Bone marrow (tissue), 2 donors: ENCODE measurements at regions not wholly inside any gene's neighbourhood (a gene's known extent, or its start where the extent isn't known, plus 50 kb on each side); places are given as distances from the start of the nearest gene placed in this dataset.

Experiments used
- DNase-seq, 2 donors: peaks; one replicate each; lab custom pipeline; 2025; lab: John Stamatoyannopoulos, UW

- no peak for DNase-seq
These were observed 546.9 kb upstream of the RIOK2 start for GRCh38 chr5:97729938-97730337.

- DNase-seq, result no peak
These were observed 552.2 kb upstream of the RIOK2 start for GRCh38 chr5:97735209-97735608.

- DNase-seq, result no peak
These were observed 554.6 kb upstream of the RIOK2 start for GRCh38 chr5:97737608-97738007.

- no peak for DNase-seq
These were observed 562.8 kb upstream of the RIOK2 start for GRCh38 chr5:97745817-97746216.

- no peak for DNase-seq
These were observed 567.5 kb upstream of the RIOK2 start for GRCh38 chr5:97750576-97750975.

GRCh38 chr5:97751540-97751939, 568.5 kb upstream of the RIOK2 start:
- DNase-seq, result no peak

GRCh38 chr5:97752871-97753270, 569.8 kb upstream of the RIOK2 start:
- no peak for DNase-seq

- DNase-seq, result no peak
These were observed 579.4 kb upstream of the RIOK2 start for GRCh38 chr5:97762483-97762882.

GRCh38 chr5:97764700-97765099, 581.7 kb upstream of the RIOK2 start:
- no peak for DNase-seq

GRCh38 chr5:97778451-97778850, 595.4 kb upstream of the RIOK2 start:
- no peak for DNase-seq

GRCh38 chr5:97788369-97788768, 605.3 kb upstream of the RIOK2 start:
- no peak for DNase-seq

- no peak for DNase-seq
These were observed 615.0 kb upstream of the RIOK2 start for GRCh38 chr5:97797994-97798451.

GRCh38 chr5:97801461-97801860, 618.4 kb upstream of the RIOK2 start:
- DNase-seq, result no peak

- DNase-seq, result no peak
These were observed 637.1 kb upstream of the RIOK2 start for GRCh38 chr5:97820138-97820537.

- no peak for DNase-seq
These were observed 649.7 kb upstream of the RIOK2 start for GRCh38 chr5:97832645-97833296.

GRCh38 chr5:97834561-97834960, 651.5 kb upstream of the RIOK2 start:
- no peak for DNase-seq

GRCh38 chr5:97835112-97835511, 652.1 kb upstream of the RIOK2 start:
- DNase-seq, result no peak

GRCh38 chr5:97836816-97837215, 653.8 kb upstream of the RIOK2 start:
- DNase-seq, result no peak

GRCh38 chr5:97838214-97838613, 655.2 kb upstream of the RIOK2 start:
- peak in 1 of 2 donors; percentile 1 for DNase-seq

- DNase-seq, result no peak
These were observed 656.5 kb upstream of the RIOK2 start for GRCh38 chr5:97839341-97840086.

- DNase-seq, result no peak
These were observed 657.6 kb upstream of the RIOK2 start for GRCh38 chr5:97840643-97841042.

GRCh38 chr5:97842687-97843086, 659.6 kb upstream of the RIOK2 start:
- no peak for DNase-seq

GRCh38 chr5:97844797-97845196, 661.8 kb upstream of the RIOK2 start:
- no peak for DNase-seq

GRCh38 chr5:97846643-97847042, 663.6 kb upstream of the RIOK2 start:
- DNase-seq, result no peak
